K562 (cell line): ENCODE measurements at regions not wholly inside any gene's neighbourhood (a gene's known extent, or its start where the extent isn't known, plus 50 kb on each side); places are given as distances from the start of the nearest gene placed in this dataset.

Experiments used
- ATAC-seq: fragments of 200-7000 bp; cut with Tn5 transposase; 3 replicates; pipeline ENCODE4 v1.9.1; 2020; ENCODE audit warnings: moderate library complexity
- BruUV-seq: library from RNA; stranded (reverse); fragments of 400-500 nt; replicated peaks from 2 replicates; lab custom pipeline; 2021; lab: Mats Ljungman, UMichigan
- CTCF ChIA-PET: fragments of 300-600 bp; formaldehyde crosslinking; extraction: SDS; loops from one replicate; lab custom pipeline; 2021; ENCODE audit warnings: low intra/inter-chr PET ratio; lab: Yijun Ruan, JAX
- POLR2A ChIA-PET: fragments of 300-600, 350-650 bp; sonication (Branson Sonifier 250); formaldehyde crosslinking; extraction: SDS; loops from one replicate; lab custom pipeline; 2021; ENCODE audit warnings: antibody characterized with exemption, inconsistent platforms; lab: Yijun Ruan, JAX
- DNase-seq, 4 experiments: peaks; one replicate each; pipeline versions ENCODE4 v3.0.0 to v3.0.0-alpha.2; 2011 to 2018; ENCODE audit warnings: low spot score in 3 of 4, mixed read lengths in 3 of 4; ENCODE audit errors: extremely low read depth in 1 of 4
- FAIRE-seq: peaks from 2 replicates; lab custom pipeline; 2011; peaks lifted over from hg19 to GRCh38; lab: Jason Lieb, UNC
- H2AFZ ChIP-seq: 2 replicates; pipeline ENCODE4 v1.6.0; 2011; ENCODE audit warnings: low read depth, low read length, control low read depth, inconsistent platforms
- H3K27ac ChIP-seq: fragments of 200-600 bp; 3 replicates; pipeline ENCODE4 v1.8.0; 2011; ENCODE audit warnings: low read depth, mild to moderate bottlenecking, control low read depth, inconsistent platforms, low read length, moderate library complexity, mixed read lengths; ENCODE audit errors: extremely low read depth
- H3K27me3 ChIP-seq, 2 experiments: fragments of 300-600 bp in 1 of 2; 2 replicates in 1 of 2; 3 replicates in 1 of 2; pipeline versions ENCODE4 v1.6.0 to v1.8.0; 2011; ENCODE audit warnings: inconsistent platforms in 2 of 2, low read length in 2 of 2, mild to moderate bottlenecking in 1 of 2, mixed read lengths in 1 of 2, moderate library complexity in 1 of 2; ENCODE audit not compliant: control insufficient read depth in 2 of 2, insufficient read depth in 2 of 2
- H3K36me3 ChIP-seq: fragments of 300-600 bp; 3 replicates; pipeline ENCODE4 v1.8.0; 2011; ENCODE audit warnings: mild to moderate bottlenecking, low read length, inconsistent platforms; ENCODE audit not compliant: control insufficient read depth, insufficient read depth
- H3K4me1 ChIP-seq, 2 experiments: fragments of 200-600 bp in 1 of 2; replicated peaks in 1 of 2; 2 replicates in 1 of 2; 3 replicates in 1 of 2; pipeline versions ENCODE4 v1.5.1 to v1.8.0; 2011; ENCODE audit warnings: inconsistent platforms in 2 of 2, low read length in 2 of 2, mild to moderate bottlenecking in 1 of 2, mixed read lengths in 1 of 2, moderate library complexity in 1 of 2; ENCODE audit not compliant: control insufficient read depth in 2 of 2, insufficient read depth in 2 of 2
- H3K4me2 ChIP-seq: 2 replicates; pipeline ENCODE4 v1.6.1; 2011; ENCODE audit warnings: low read length, control low read depth, inconsistent platforms, mixed read lengths; ENCODE audit not compliant: insufficient read depth
- H3K4me3 ChIP-seq: fragments of 200-600 bp; sonication (generic), shearing (Covaris generic); 2 replicates; pipeline ENCODE4 v1.5.1; 2016; ENCODE audit warnings: control low read depth, inconsistent platforms
- H3K79me2 ChIP-seq: fragments of 200-600 bp; 3 replicates; pipeline ENCODE4 v1.8.0; 2011; ENCODE audit warnings: low read length, inconsistent platforms; ENCODE audit not compliant: control insufficient read depth, insufficient read depth
- H3K9ac ChIP-seq, 2 experiments: 2 replicates each; pipeline versions ENCODE4 v1.6.0 to v1.6.1; 2011; ENCODE audit warnings: low read depth in 2 of 2, low read length in 2 of 2, control low read depth in 1 of 2, inconsistent platforms in 1 of 2, mild to moderate bottlenecking in 1 of 2, mixed read lengths in 1 of 2; ENCODE audit not compliant: insufficient read depth in 1 of 2
- H3K9me1 ChIP-seq: one replicate; pipeline ENCODE4 v1.6.0; 2011; ENCODE audit warnings: inconsistent platforms, mild to moderate bottlenecking, low read length, moderate library complexity; ENCODE audit not compliant: control insufficient read depth, insufficient read depth
- H3K9me3 ChIP-seq: replicated peaks from 2 replicates; pipeline ENCODE4 v1.5.1; 2011; ENCODE audit warnings: low read depth, low read length, inconsistent platforms; ENCODE audit not compliant: control insufficient read depth, insufficient read depth
- H4K20me1 ChIP-seq: replicated peaks from 2 replicates; pipeline ENCODE4 v1.6.1; 2011; ENCODE audit warnings: low read length, inconsistent platforms, mixed read lengths; ENCODE audit not compliant: control insufficient read depth, insufficient read depth
- BRF1 ChIP-seq: IDR thresholded peaks from 3 replicates; pipeline ENCODE4 v1.6.1; 2011; ENCODE audit warnings: borderline replicate concordance, mild to moderate bottlenecking; ENCODE audit not compliant: insufficient read length; ENCODE audit errors: extremely low read depth
- CC2D1A ChIP-seq: fragments of 450-650 bp; IDR thresholded peaks from 2 replicates; pipeline ENCODE4 v1.6.1; 2017; ENCODE audit warnings: mild to moderate bottlenecking
- FOXJ2 ChIP-seq: fragments of 200-800 bp; sonication (Bioruptor generic); IDR thresholded peaks from 2 replicates; pipeline ENCODE4 v1.6.1; 2016; ENCODE audit warnings: missing genetic modification characterization, missing compliant biosample characterization
- GTF2A2 ChIP-seq: IDR thresholded peaks from 2 replicates; pipeline ENCODE4 v1.6.1; 2016; ENCODE audit warnings: mild to moderate bottlenecking, missing genetic modification characterization, missing compliant biosample characterization
- HCFC1 ChIP-seq: IDR thresholded peaks from 2 replicates; pipeline ENCODE4 v1.6.1; 2012; ENCODE audit warnings: low read depth, low read length, improper control_type of control experiment
- JUNB ChIP-seq: fragments of 450-650 bp; formaldehyde crosslinking; conservative IDR thresholded peaks from 2 replicates; pipeline ENCODE4 v1.4.0; 2020; ENCODE audit warnings: mild to moderate bottlenecking
- KLF16 ChIP-seq: IDR thresholded peaks from 2 replicates; pipeline ENCODE4 v1.6.1; 2016; ENCODE audit warnings: antibody characterized with exemption
- NBN ChIP-seq: fragments of 450-650 bp; IDR thresholded peaks from 2 replicates; pipeline ENCODE4 v1.6.1; 2016; ENCODE audit warnings: low read depth, mild to moderate bottlenecking
- POLR2A ChIP-seq: fragments of 450-650 bp; conservative IDR thresholded peaks from 2 replicates; pipeline ENCODE4 v1.6.1; 2016
- PRDM10 ChIP-seq: fragments of 450-650 bp; IDR thresholded peaks from 2 replicates; pipeline ENCODE4 v1.6.1; 2018; ENCODE audit not compliant: partially characterized antibody
- RFX1 ChIP-seq: fragments of 450-650 bp; IDR thresholded peaks from 2 replicates; pipeline ENCODE4 v1.6.1; 2016; ENCODE audit warnings: mild to moderate bottlenecking, moderate library complexity
- TRIM25 ChIP-seq: fragments of 450-650 bp; IDR thresholded peaks from 2 replicates; pipeline ENCODE4 v1.7.0; 2016; ENCODE audit warnings: borderline replicate concordance
- TRIM28 ChIP-seq: fragments of 450-650 bp; IDR thresholded peaks from 2 replicates; pipeline ENCODE4 v1.6.1; 2017
- ZNF253 ChIP-seq: fragments of 250-450 bp; sonication (Bioruptor Pico); conservative IDR thresholded peaks from 2 replicates; pipeline ENCODE4 v1.6.1; 2021; ENCODE audit warnings: mild to moderate bottlenecking
- WGBS: fragments of 100-300 bp; shearing (Covaris generic); methylation state at CpG from one replicate; pipeline ENCODE4 v1.1.6; 2016; ENCODE audit warnings: low coverage, mixed read lengths; ENCODE audit not compliant: insufficient coverage; ENCODE audit errors: missing lambda C conversion rate; 5-methylcytosine and 5-hydroxymethylcytosine counted together
- in situ Hi-C: fragments of 300-500 bp; cut with MboI; formaldehyde crosslinking; loops from 4 replicates; pipeline ENCODE4 v1.15.0; 2018; ENCODE audit warnings: inconsistent platforms, mixed read lengths
- intact Hi-C: fragments of 100-400 bp; cut with micrococcal nuclease; formaldehyde crosslinking; loops from 2 replicates; pipeline ENCODE4 v1.14.2; 2022

GRCh38 chr10:93215312-93215711, 141.6 kb downstream of the CYP26A1 start:
- H3K4me2 ChIP-seq = no peak overlapping the region
- intact Hi-C loops = no loop called here
- no peak for DNase-seq
- H3K9ac ChIP-seq = no peak overlapping the region
- no peaks in the 10 kb centered on the region for H3K9me3 ChIP-seq
- no peak overlapping the region for H3K4me3 ChIP-seq
- TF ChIP-seq TRIM25 (no peak), PRDM10 (no peak), KLF16 (no peak), RFX1 (no peak), NBN (no peak), TRIM28 (no peak), JUNB (CRISPR knock-in tag) (no peak), HCFC1 (no peak), FOXJ2 (no peak), CC2D1A (no peak), ZNF253 (no peak), GTF2A2 (tag) (no peak), BRF1 (no peak), POLR2A (no peak)
- no TSS peak for BruUV-seq
- no peaks in the 10 kb centered on the region for H3K36me3 ChIP-seq
- peaks cover 0 to 3% of the 10 kb centered on the region in 2 experiments; a peak in 2 of 5 replicates for H3K4me1 ChIP-seq
- POLR2A ChIA-PET = no interaction called here
- no peak overlapping the region for H2AFZ ChIP-seq
- in situ Hi-C loops = no loop called here
- H3K79me2 ChIP-seq = no peaks in the 10 kb centered on the region
- no peak for ATAC-seq
- H3K27me3 ChIP-seq = peaks cover 0 to 17% of the 10 kb centered on the region in 2 experiments; a peak in 2 of 5 replicates
- FAIRE-seq = no peak
- H4K20me1 ChIP-seq = no peaks in the 10 kb centered on the region
- WGBS = 0% methylated on average over 2 of the region's 3 CpGs
- no peaks in the 10 kb centered on the region for H3K9me1 ChIP-seq
- H3K27ac ChIP-seq = no peak overlapping the region
- CTCF ChIA-PET = no interaction called here
